HepG2 (cell line): ENCODE measurements at regions not wholly inside any gene's neighbourhood (a gene's known extent, or its start where the extent isn't known, plus 50 kb on each side); places are given as distances from the start of the nearest gene placed in this dataset.

ENCODE experiments used
- ATAC-seq: fragments of 200-7000 bp; cut with Tn5 transposase; 3 replicates; pipeline ENCODE4 v1.9.1; 2020; ENCODE audit warnings: mild to moderate bottlenecking, moderate library complexity
- BruUV-seq: library from RNA; stranded (reverse); fragments of 400-500 nt; replicated peaks from 2 replicates; lab custom pipeline; 2021; lab: Mats Ljungman, UMichigan
- CTCF ChIA-PET: fragments of 300-600 bp; formaldehyde crosslinking; extraction: SDS; loops from one replicate; lab custom pipeline; 2021; ENCODE audit warnings: low total read pairs, inconsistent platforms, low intra/inter-chr PET ratio; lab: Yijun Ruan, JAX
- POLR2A ChIA-PET: fragments of 350-600 bp; sonication (Branson Sonifier 250); formaldehyde crosslinking; loops from one replicate; lab custom pipeline; 2020; ENCODE audit warnings: antibody characterized with exemption, inconsistent platforms; lab: Yijun Ruan, JAX
- DNase-seq: peaks from one replicate; pipeline ENCODE4 v3.0.0-alpha.2; 2015; ENCODE audit warnings: low spot score
- FAIRE-seq: peaks from 3 replicates; lab custom pipeline; 2011; peaks lifted over from hg19 to GRCh38; lab: Jason Lieb, UNC
- H2AFZ ChIP-seq: one replicate; pipeline ENCODE4 v1.6.1; 2011; ENCODE audit warnings: low read length, inconsistent platforms
- H3K27ac ChIP-seq: fragments of 300-600 bp; 3 replicates; pipeline ENCODE4 v1.8.0; 2011; ENCODE audit warnings: mixed run types, mild to moderate bottlenecking, mixed read lengths, low read length, inconsistent platforms; ENCODE audit not compliant: insufficient read depth; ENCODE audit errors: extremely low read length
- H3K27me3 ChIP-seq, 2 experiments: fragments of 200-600 bp in 1 of 2; 2 replicates in 1 of 2; 3 replicates in 1 of 2; pipeline versions ENCODE4 v1.6.0 to v1.8.0; 2011; ENCODE audit warnings: low read length in 2 of 2, mild to moderate bottlenecking in 2 of 2, moderate library complexity in 2 of 2, inconsistent platforms in 1 of 2; ENCODE audit not compliant: insufficient read depth in 2 of 2, control insufficient read depth in 1 of 2
- H3K36me3 ChIP-seq, 2 experiments: fragments of 200-600 bp in 1 of 2; replicated peaks in 1 of 2; 2 replicates in 1 of 2; 3 replicates in 1 of 2; pipeline versions ENCODE4 v1.5.1 to v1.8.0; 2011; ENCODE audit warnings: low read length in 2 of 2, inconsistent platforms in 1 of 2; ENCODE audit not compliant: insufficient read depth in 2 of 2, control insufficient read depth in 1 of 2
- H3K4me1 ChIP-seq: 2 replicates; pipeline ENCODE4 v1.5.1; 2012; ENCODE audit warnings: low read length, inconsistent platforms; ENCODE audit not compliant: insufficient read depth
- H3K4me2 ChIP-seq: 2 replicates; pipeline ENCODE4 v1.6.0; 2011; ENCODE audit warnings: low read depth, low read length, inconsistent platforms
- H3K4me3 ChIP-seq, 3 experiments: fragments of 200-600 bp in 1 of 3; sonication (generic), shearing (Covaris generic) in 1 of 3; replicated peaks in 1 of 3; 2 replicates each; pipeline ENCODE4 v1.5.1; 2011 to 2016; ENCODE audit warnings: low read length in 3 of 3, inconsistent platforms in 2 of 3, low read depth in 2 of 3, mild to moderate bottlenecking in 2 of 3, control low read depth in 1 of 3, mixed read lengths in 1 of 3; ENCODE audit not compliant: insufficient read depth in 1 of 3
- H3K79me2 ChIP-seq: one replicate; pipeline ENCODE4 v1.6.1; 2011; ENCODE audit warnings: low read length, inconsistent platforms; ENCODE audit not compliant: insufficient read depth
- H3K9ac ChIP-seq: 2 replicates; pipeline ENCODE4 v1.6.0; 2011; ENCODE audit warnings: mild to moderate bottlenecking, low read depth, low read length, inconsistent platforms; ENCODE audit not compliant: insufficient read depth
- H3K9me3 ChIP-seq: 2 replicates; pipeline ENCODE4 v1.5.1; 2012; ENCODE audit warnings: mild to moderate bottlenecking, low read length
- H4K20me1 ChIP-seq: 2 replicates; pipeline ENCODE4 v1.6.0; 2011; ENCODE audit warnings: inconsistent platforms, mild to moderate bottlenecking, low read length, moderate library complexity; ENCODE audit not compliant: insufficient read depth
- ATF2 ChIP-seq: sonication (generic); formaldehyde crosslinking; IDR thresholded peaks from 2 replicates; pipeline ENCODE4 v1.4.0; 2020; ENCODE audit warnings: missing genetic modification reagents
- CEBPB ChIP-seq: IDR thresholded peaks from 2 replicates; pipeline ENCODE4 v1.6.1; 2011; ENCODE audit warnings: low read depth, low read length, improper control_type of control experiment, borderline replicate concordance
- CSRNP2 ChIP-seq: sonication (generic); formaldehyde crosslinking; conservative IDR thresholded peaks from 2 replicates; pipeline ENCODE4 v1.8.0; 2022; ENCODE audit warnings: low read depth, missing genetic modification reagents
- ELF1 ChIP-seq: sonication (generic); formaldehyde crosslinking; IDR thresholded peaks from 2 replicates; pipeline ENCODE4 v1.4.0; 2020; ENCODE audit warnings: missing genetic modification reagents
- HDAC2 ChIP-seq: sonication (generic); formaldehyde crosslinking; IDR thresholded peaks from 2 replicates; pipeline ENCODE4 v1.4.0; 2020; ENCODE audit warnings: missing genetic modification reagents
- HNF4G ChIP-seq, 2 experiments: sonication (generic) in 1 of 2; formaldehyde crosslinking in 1 of 2; IDR thresholded peaks; 2 replicates each; pipeline versions ENCODE4 v1.4.0 to v1.6.1; 2011 to 2020; ENCODE audit warnings: borderline replicate concordance in 2 of 2, low read depth in 2 of 2, mild to moderate bottlenecking in 2 of 2, low read length in 1 of 2, missing genetic modification reagents in 1 of 2, moderate library complexity in 1 of 2
- IKZF1 ChIP-seq: fragments of 450-650 bp; IDR thresholded peaks from 2 replicates; pipeline ENCODE4 v1.7.1; 2016
- KDM4B ChIP-seq: sonication (generic); formaldehyde crosslinking; IDR thresholded peaks from 2 replicates; pipeline ENCODE4 v1.4.0; 2020; ENCODE audit warnings: missing genetic modification reagents
- MED8 ChIP-seq: sonication (generic); formaldehyde crosslinking; IDR thresholded peaks from 2 replicates; pipeline ENCODE4 v1.8.1; 2023; ENCODE audit warnings: mild to moderate bottlenecking, missing genetic modification reagents; ENCODE audit not compliant: insufficient replicate concordance
- PHF8 ChIP-seq: sonication (generic); formaldehyde crosslinking; IDR thresholded peaks from 2 replicates; pipeline ENCODE4 v1.5.0; 2020; ENCODE audit warnings: missing genetic modification reagents
- ZNF292 ChIP-seq: sonication (generic); formaldehyde crosslinking; IDR thresholded peaks from 2 replicates; pipeline ENCODE4 v1.8.1; 2022; ENCODE audit warnings: mild to moderate bottlenecking, low read depth, missing genetic modification reagents, borderline replicate concordance
- ZNF484 ChIP-seq: sonication (generic); formaldehyde crosslinking; IDR thresholded peaks from 2 replicates; pipeline ENCODE4 v1.5.1; 2020; ENCODE audit warnings: mild to moderate bottlenecking, low read depth, missing genetic modification reagents, borderline replicate concordance
- ZNF512 ChIP-seq: sonication (generic); formaldehyde crosslinking; IDR thresholded peaks from 2 replicates; pipeline ENCODE4 v1.4.0; 2020; ENCODE audit warnings: mild to moderate bottlenecking, missing genetic modification reagents
- ZNF576 ChIP-seq: sonication (generic); formaldehyde crosslinking; IDR thresholded peaks from 2 replicates; pipeline ENCODE4 v1.4.0; 2020; ENCODE audit warnings: mild to moderate bottlenecking, missing genetic modification reagents
- ZNF850 ChIP-seq: sonication (generic); formaldehyde crosslinking; conservative IDR thresholded peaks from 2 replicates; pipeline ENCODE4 v1.9.0; 2021; ENCODE audit warnings: mild to moderate bottlenecking, missing genetic modification reagents
- WGBS: methylation state at CpG from one replicate; pipeline ENCODE4 v1.1.6; 2017; ENCODE audit warnings: low lambda C conversion rate; 5-methylcytosine and 5-hydroxymethylcytosine counted together
- in situ Hi-C: cut with HindIII; loops from 2 replicates; pipeline ENCODE4 v1.10.0; 2017; ENCODE audit warnings: low pct_unique_long_range_greater_than_20kb; ENCODE audit not compliant: extremely low pct_ligation_motif_present
- intact Hi-C: fragments of 100-400 bp; cut with micrococcal nuclease; formaldehyde crosslinking; loops from one replicate; pipeline ENCODE4 v1.10.0; 2022; ENCODE audit not compliant: unreplicated experiment

- TF ChIP-seq ZNF850 (CRISPR knock-in tag) (no peak), CSRNP2 (CRISPR knock-in tag) (no peak), ZNF484 (CRISPR knock-in tag) (no peak), CEBPB (no peak), HDAC2 (CRISPR knock-in tag) (no peak), KDM4B (CRISPR knock-in tag) (no peak), ZNF292 (no peak), PHF8 (CRISPR knock-in tag) (no peak), IKZF1 (no peak), ZNF512 (CRISPR knock-in tag) (no peak), MED8 (CRISPR knock-in tag) (no peak)
Measured at GRCh38 chr1:194150242-194150641, 963.8 kb upstream of the B3GALT2 start (continued).

- intact Hi-C loops = no loop called here
- POLR2A ChIA-PET = no interaction called here
- 0% methylated on average over 2 of the region's 2 CpGs for WGBS
- Histone ChIP-seq H3K9ac (no peak overlapping the region), H3K36me3 (no peaks in the 10 kb centered on the region), H3K4me2 (no peak overlapping the region), H3K9me3 (no peaks in the 10 kb centered on the region), H4K20me1 (no peaks in the 10 kb centered on the region), H2AFZ (no peak overlapping the region), H3K27ac (no peak overlapping the region), H3K79me2 (no peaks in the 10 kb centered on the region), H3K4me1 (no peaks in the 10 kb centered on the region), H3K4me3 (no peak overlapping the region), H3K27me3 (no peaks in the 10 kb centered on the region; a peak in 1 of 5 replicates)
- ATAC-seq (no peak), FAIRE-seq (no peak), DNase-seq (no peak)
- in situ Hi-C loops = no loop called here
- CTCF ChIA-PET = no interaction called here
- no TSS peak for BruUV-seq
- TF ChIP-seq ZNF576 (CRISPR knock-in tag) = no peak
- TF ChIP-seq HNF4G (IDR thresholded peaks at IDR 0.05; ENCODE audit: borderline replicate concordance, low read depth, low read length) = no peak
- no peak for TF ChIP-seq HNF4G (CRISPR knock-in tag; IDR thresholded peaks at IDR 0.05; ENCODE audit: borderline replicate concordance, low read depth)
- no peak for TF ChIP-seq ELF1 (CRISPR knock-in tag)
- no peak for TF ChIP-seq ATF2
Measured at GRCh38 chr1:194133152-194133551, 946.7 kb upstream of the B3GALT2 start.
